H9 (cell line): ENCODE measurements at regions not wholly inside any gene's neighbourhood (a gene's known extent, or its start where the extent isn't known, plus 50 kb on each side); places are given as distances from the start of the nearest gene placed in this dataset.

ENCODE experiments used
- DNase-seq: peaks from one replicate; pipeline ENCODE4 v3.0.0-alpha.2; 2017
- H2AFZ ChIP-seq: one replicate; pipeline ENCODE4 v1.6.1; 2013; ENCODE audit warnings: mild to moderate bottlenecking, low read length, control low read depth, moderate library complexity
- H2AK5ac ChIP-seq: 2 replicates; pipeline ENCODE4 v1.6.1; 2013; ENCODE audit warnings: low read length, control low read depth, mixed read lengths; ENCODE audit not compliant: insufficient read length
- H2BK120ac ChIP-seq: one replicate; pipeline ENCODE4 v1.6.1; 2013; ENCODE audit warnings: low read depth, mild to moderate bottlenecking, low read length, control low read depth, inconsistent platforms; ENCODE audit not compliant: poor library complexity, severe bottlenecking
- H2BK12ac ChIP-seq: 2 replicates; pipeline ENCODE4 v1.6.1; 2013; ENCODE audit warnings: low read length, control low read depth, mixed read lengths, low read depth; ENCODE audit not compliant: insufficient read length
- H2BK15ac ChIP-seq: 2 replicates; pipeline ENCODE4 v1.6.1; 2013; ENCODE audit warnings: low read depth, low read length, control low read depth
- H2BK20ac ChIP-seq: one replicate; pipeline ENCODE4 v1.6.1; 2013; ENCODE audit warnings: low read depth, mild to moderate bottlenecking, low read length, control low read depth, inconsistent platforms; ENCODE audit not compliant: poor library complexity, severe bottlenecking
- H2BK5ac ChIP-seq: 2 replicates; pipeline ENCODE4 v1.6.1; 2013; ENCODE audit warnings: low read length, control low read depth, mixed read lengths; ENCODE audit not compliant: insufficient read length
- H3K14ac ChIP-seq: 2 replicates; pipeline ENCODE4 v1.6.1; 2013; ENCODE audit warnings: low read length, control low read depth; ENCODE audit not compliant: insufficient read depth
- H3K18ac ChIP-seq: 2 replicates; pipeline ENCODE4 v1.6.1; 2013; ENCODE audit warnings: low read depth, mild to moderate bottlenecking, mixed read lengths, low read length, control low read depth; ENCODE audit not compliant: insufficient read length
- H3K23ac ChIP-seq: 2 replicates; pipeline ENCODE4 v1.6.1; 2013; ENCODE audit warnings: low read length, control low read depth, mixed read lengths, low read depth; ENCODE audit not compliant: insufficient read length
- H3K23me2 ChIP-seq: 2 replicates; pipeline ENCODE4 v1.6.1; 2013; ENCODE audit warnings: low read depth, mild to moderate bottlenecking, mixed read lengths, low read length, control low read depth; ENCODE audit not compliant: insufficient read length, poor library complexity, severe bottlenecking
- H3K27ac ChIP-seq: 2 replicates; pipeline ENCODE4 v1.5.1; 2013; ENCODE audit warnings: low read length, control low read depth, mixed read lengths, low read depth; ENCODE audit not compliant: insufficient read length
- H3K27me3 ChIP-seq: 2 replicates; pipeline ENCODE4 v1.6.1; 2013; ENCODE audit warnings: low read length, control low read depth, inconsistent platforms; ENCODE audit not compliant: insufficient read depth
- H3K4ac ChIP-seq: 2 replicates; pipeline ENCODE4 v1.6.1; 2013; ENCODE audit warnings: low read depth, mild to moderate bottlenecking, control low read depth, inconsistent platforms, low read length, moderate library complexity
- H3K4me1 ChIP-seq: 2 replicates; pipeline ENCODE4 v1.6.1; 2013; ENCODE audit warnings: low read length, control low read depth, inconsistent platforms; ENCODE audit not compliant: insufficient read depth
- H3K4me2 ChIP-seq: 2 replicates; pipeline ENCODE4 v1.6.1; 2013; ENCODE audit warnings: low read length, control low read depth, mixed read lengths; ENCODE audit not compliant: insufficient read length, insufficient read depth
- H3K56ac ChIP-seq: 2 replicates; pipeline ENCODE4 v1.6.1; 2013; ENCODE audit warnings: low read depth, mild to moderate bottlenecking, mixed read lengths, low read length, control low read depth; ENCODE audit not compliant: insufficient read length
- H3K79me1 ChIP-seq: 2 replicates; pipeline ENCODE4 v1.6.1; 2013; ENCODE audit warnings: low read depth, mild to moderate bottlenecking, moderate library complexity, low read length, control low read depth, inconsistent platforms; ENCODE audit not compliant: insufficient read depth, poor library complexity, severe bottlenecking
- H3K79me2 ChIP-seq: 2 replicates; pipeline ENCODE4 v1.6.1; 2013; ENCODE audit warnings: low read length, control low read depth, inconsistent platforms; ENCODE audit not compliant: insufficient read depth
- H3K9ac ChIP-seq: 2 replicates; pipeline ENCODE4 v1.6.1; 2013; ENCODE audit warnings: low read length, control low read depth, mixed read lengths; ENCODE audit not compliant: insufficient read length; ENCODE audit errors: extremely low read depth
- H3K9me3 ChIP-seq: one replicate; pipeline ENCODE4 v1.6.1; 2013; ENCODE audit warnings: low read depth, low read length, inconsistent platforms; ENCODE audit not compliant: control insufficient read depth
- H3T11ph ChIP-seq: one replicate; pipeline ENCODE4 v1.6.1; 2013; ENCODE audit warnings: mild to moderate bottlenecking, low read length, control low read depth, inconsistent platforms
- H4K20me1 ChIP-seq: one replicate; pipeline ENCODE4 v1.6.1; 2013; ENCODE audit not compliant: control insufficient read depth, insufficient read length, insufficient read depth
- H4K5ac ChIP-seq: 2 replicates; pipeline ENCODE4 v1.6.1; 2013; ENCODE audit warnings: low read depth, mild to moderate bottlenecking, mixed read lengths, low read length, control low read depth; ENCODE audit not compliant: insufficient read length
- H4K8ac ChIP-seq: replicated peaks from 2 replicates; pipeline ENCODE4 v1.6.1; 2013; ENCODE audit warnings: low read length, control low read depth, mixed read lengths, low read depth; ENCODE audit not compliant: insufficient read length
- H4K91ac ChIP-seq: 2 replicates; pipeline ENCODE4 v1.6.1; 2013; ENCODE audit warnings: low read depth, mild to moderate bottlenecking, moderate library complexity, mixed read lengths, low read length, control low read depth; ENCODE audit not compliant: insufficient read length
- H3K27ac Mint-ChIP-seq, 3 experiments: 2 replicates in 2 of 3; 3 replicates in 1 of 3; pipeline ENCODE4 v1.8.0; 2020 to 2021; ENCODE audit warnings: mixed read lengths in 3 of 3, mild to moderate bottlenecking in 1 of 3, moderate library complexity in 1 of 3
- H3K27me3 Mint-ChIP-seq: 2 replicates; pipeline ENCODE4 v1.8.0; 2021; ENCODE audit warnings: low read depth, mild to moderate bottlenecking, moderate library complexity, mixed read lengths
- H3K36me3 Mint-ChIP-seq, 3 experiments: 2 replicates in 2 of 3; 3 replicates in 1 of 3; pipeline ENCODE4 v1.8.0; 2020 to 2021; ENCODE audit warnings: low read depth in 3 of 3, mixed read lengths in 3 of 3; ENCODE audit not compliant: insufficient read depth in 1 of 3
- H3K4me1 Mint-ChIP-seq, 2 experiments: 2 replicates each; pipeline ENCODE4 v1.8.0; 2020; ENCODE audit warnings: mixed read lengths in 2 of 2
- H3K4me3 Mint-ChIP-seq, 2 experiments: 2 replicates in 1 of 2; 3 replicates in 1 of 2; pipeline ENCODE4 v1.8.0; 2020 to 2021; ENCODE audit warnings: mild to moderate bottlenecking in 2 of 2, mixed read lengths in 2 of 2, moderate library complexity in 1 of 2
- H3K9me3 Mint-ChIP-seq, 2 experiments: 2 replicates in 1 of 2; 3 replicates in 1 of 2; pipeline ENCODE4 v1.8.0; 2020; ENCODE audit warnings: mild to moderate bottlenecking in 2 of 2, mixed read lengths in 2 of 2, moderate library complexity in 1 of 2
- WGBS: extraction: QIAGEN DNeasy Blood & Tissue Kit; methylation state at CpG from one replicate; pipeline ENCODE4 v1.1.7; 2013; ENCODE audit warnings: missing lambda C conversion rate, low lambda C conversion rate, mixed read lengths; ENCODE audit not compliant: insufficient read length; ENCODE audit errors: extremely low coverage; 5-methylcytosine and 5-hydroxymethylcytosine counted together
- TF ChIP-seq, protein P1 (sequence below): fragments of 200-600 bp; sonication (generic); conservative IDR thresholded peaks from 3 replicates; pipeline ENCODE4 v1.8.0; 2021; ENCODE audit warnings: antibody characterized with exemption, mild to moderate bottlenecking

- no peaks in the 10 kb centered on the region for H3K36me3 Mint-ChIP-seq
- WGBS = 100% methylated on average over 1 of the region's 6 CpGs
- H2BK15ac ChIP-seq = no peak overlapping the region
- H3K23me2 ChIP-seq = no peaks in the 10 kb centered on the region
- H3K4me1 Mint-ChIP-seq = 0 out of 4 replicates have a peak, but pooled peaks cover 0 to 3% of the 10 kb centered on the region in 2 experiments
- no peak overlapping the region for H2BK120ac ChIP-seq
- TF ChIP-seq, protein P1, sequence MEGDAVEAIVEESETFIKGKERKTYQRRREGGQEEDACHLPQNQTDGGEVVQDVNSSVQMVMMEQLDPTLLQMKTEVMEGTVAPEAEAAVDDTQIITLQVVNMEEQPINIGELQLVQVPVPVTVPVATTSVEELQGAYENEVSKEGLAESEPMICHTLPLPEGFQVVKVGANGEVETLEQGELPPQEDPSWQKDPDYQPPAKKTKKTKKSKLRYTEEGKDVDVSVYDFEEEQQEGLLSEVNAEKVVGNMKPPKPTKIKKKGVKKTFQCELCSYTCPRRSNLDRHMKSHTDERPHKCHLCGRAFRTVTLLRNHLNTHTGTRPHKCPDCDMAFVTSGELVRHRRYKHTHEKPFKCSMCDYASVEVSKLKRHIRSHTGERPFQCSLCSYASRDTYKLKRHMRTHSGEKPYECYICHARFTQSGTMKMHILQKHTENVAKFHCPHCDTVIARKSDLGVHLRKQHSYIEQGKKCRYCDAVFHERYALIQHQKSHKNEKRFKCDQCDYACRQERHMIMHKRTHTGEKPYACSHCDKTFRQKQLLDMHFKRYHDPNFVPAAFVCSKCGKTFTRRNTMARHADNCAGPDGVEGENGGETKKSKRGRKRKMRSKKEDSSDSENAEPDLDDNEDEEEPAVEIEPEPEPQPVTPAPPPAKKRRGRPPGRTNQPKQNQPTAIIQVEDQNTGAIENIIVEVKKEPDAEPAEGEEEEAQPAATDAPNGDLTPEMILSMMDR = no peak
- peaks cover 0 to 2% of the 10 kb centered on the region in 2 experiments; a peak in 2 of 5 replicates for H3K9me3 Mint-ChIP-seq
- H3K9me3 ChIP-seq = no peaks in the 10 kb centered on the region
- no peak overlapping the region for H4K5ac ChIP-seq
- H3K27me3 Mint-ChIP-seq = no peaks in the 10 kb centered on the region
- no peak overlapping the region for H3K4me2 ChIP-seq
- no peak overlapping the region for H3K4me3 Mint-ChIP-seq
- no peak overlapping the region for H2BK12ac ChIP-seq
- no peak overlapping the region for H3K14ac ChIP-seq
- no peaks in the 10 kb centered on the region for H3K79me2 ChIP-seq
- H3K27ac Mint-ChIP-seq = no peak overlapping the region
- no peaks in the 10 kb centered on the region for H3K4me1 ChIP-seq
- H2AK5ac ChIP-seq = no peak overlapping the region
- no peak for DNase-seq
- no peak overlapping the region for H3K27ac ChIP-seq
- H2BK5ac ChIP-seq = no peak overlapping the region
- H3K18ac ChIP-seq = no peak overlapping the region
- no peaks in the 10 kb centered on the region for H3K27me3 ChIP-seq
- H3K4ac ChIP-seq = no peak overlapping the region
- H4K8ac ChIP-seq = no peak overlapping the region
- H3K79me1 ChIP-seq = no peaks in the 10 kb centered on the region
- no peak overlapping the region for H3K9ac ChIP-seq
- H3T11ph ChIP-seq = no peak overlapping the region
- no peak overlapping the region for H3K56ac ChIP-seq
- H4K91ac ChIP-seq = no peak overlapping the region
- no peak overlapping the region for H3K23ac ChIP-seq
- no peak overlapping the region for H2BK20ac ChIP-seq
- no peak overlapping the region for H2AFZ ChIP-seq
- no peaks in the 10 kb centered on the region for H4K20me1 ChIP-seq
These were observed 273.3 kb upstream of the TGFBR2 start for GRCh38 chr3:30333143-30333542.
